Natural killer cell (primary cell): ENCODE measurements at regions not wholly inside any gene's neighbourhood (a gene's known extent, or its start where the extent isn't known, plus 50 kb on each side); places are given as distances from the start of the nearest gene placed in this dataset.

Experiments
- ATAC-seq, 3 donors: fragments of 150-1000 bp in 2 of 3; fragments of 200-7000 bp in 1 of 3; cut with Tn5 transposase; 1 replicate in 1 of 3; 2 replicates in 2 of 3; pipeline ENCODE4 v1.10.0; 2021; ENCODE audit warnings: mild to moderate bottlenecking in 2 of 3, moderate library complexity in 2 of 3
- DNase-seq, 2 donors: peaks; one replicate each; pipeline versions ENCODE4 v3.0.0 to v3.0.0-alpha.2; 2013 to 2021; ENCODE audit warnings: mixed read lengths in 1 of 2
- H3K27ac ChIP-seq: one replicate; pipeline ENCODE4 v1.5.1; 2013; ENCODE audit warnings: mild to moderate bottlenecking, low read length
- H3K27me3 ChIP-seq: one replicate; pipeline ENCODE4 v1.6.1; 2013; ENCODE audit warnings: low read length; ENCODE audit not compliant: control insufficient read depth, insufficient read depth
- H3K36me3 ChIP-seq: one replicate; pipeline ENCODE4 v1.6.1; 2013; ENCODE audit warnings: low read length; ENCODE audit not compliant: control insufficient read depth, insufficient read depth
- H3K4me1 ChIP-seq: one replicate; pipeline ENCODE4 v1.6.1; 2013; ENCODE audit warnings: low read length; ENCODE audit not compliant: control insufficient read depth, insufficient read depth
- H3K4me3 ChIP-seq: one replicate; pipeline ENCODE4 v1.5.1; 2013; ENCODE audit warnings: low read length
- H3K9me3 ChIP-seq: one replicate; pipeline ENCODE4 v1.6.1; 2013; ENCODE audit warnings: low read length; ENCODE audit not compliant: control insufficient read depth, insufficient read depth
- H3K27ac Mint-ChIP-seq, 2 donors: one replicate each; pipeline ENCODE4 v1.8.0; 2022; ENCODE audit warnings: mild to moderate bottlenecking in 2 of 2, mixed read lengths in 2 of 2, moderate library complexity in 1 of 2
- H3K27me3 Mint-ChIP-seq, 2 donors: one replicate each; pipeline ENCODE4 v1.8.0; 2022; ENCODE audit warnings: low read depth in 2 of 2, mixed read lengths in 2 of 2
- H3K36me3 Mint-ChIP-seq: one replicate; pipeline ENCODE4 v1.8.0; 2022; ENCODE audit warnings: mixed read lengths
- H3K4me1 Mint-ChIP-seq, 2 donors: one replicate each; pipeline ENCODE4 v1.8.0; 2022; ENCODE audit warnings: mixed read lengths in 2 of 2
- H3K4me3 Mint-ChIP-seq: one replicate; pipeline ENCODE4 v1.8.0; 2022; ENCODE audit warnings: mild to moderate bottlenecking, moderate library complexity, mixed read lengths
- H3K9me3 Mint-ChIP-seq, 2 donors: one replicate each; pipeline ENCODE4 v1.8.0; 2022; ENCODE audit warnings: mixed read lengths in 2 of 2
- CTCF ChIP-seq: fragments of 200-600 bp; IDR thresholded peaks from one replicate; pipeline ENCODE4 v1.8.0; 2022; ENCODE audit warnings: antibody characterized with exemption
- WGBS: methylation state at CpG from one replicate; pipeline ENCODE4 v1.1.7; 2013; ENCODE audit warnings: missing lambda C conversion rate; ENCODE audit not compliant: insufficient coverage; 5-methylcytosine and 5-hydroxymethylcytosine counted together
- intact Hi-C: fragments of 100-400 bp; cut with micrococcal nuclease; formaldehyde crosslinking; loops from one replicate; pipeline ENCODE4 v1.14.2; 2022

GRCh38 chr2:209323738-209324137, 100.1 kb upstream of the MAP2 start:
- H3K4me3 ChIP-seq = no peak overlapping the region
- ATAC-seq (no peak), DNase-seq (no peak)
- no peaks in the 10 kb centered on the region for H3K27me3 ChIP-seq
- peaks cover 0 to 2% of the 10 kb centered on the region in 2 donors for H3K9me3 Mint-ChIP-seq
- no peaks in the 10 kb centered on the region for H3K36me3 ChIP-seq
- no peaks in the 10 kb centered on the region for H3K4me1 ChIP-seq
- no peak overlapping the region for H3K27ac ChIP-seq
- no peaks in the 10 kb centered on the region for H3K4me1 Mint-ChIP-seq
- H3K4me3 Mint-ChIP-seq = no peak overlapping the region
- intact Hi-C loops = no loop called here
- H3K9me3 ChIP-seq = no peaks in the 10 kb centered on the region
- 87% methylated on average over 2 of the region's 2 CpGs for WGBS
- no peak for TF ChIP-seq CTCF
- H3K27me3 Mint-ChIP-seq = no peaks in the 10 kb centered on the region
- H3K27ac Mint-ChIP-seq = no peak overlapping the region
- no peaks in the 10 kb centered on the region for H3K36me3 Mint-ChIP-seq

GRCh38 chr2:209324281-209324680, 99.6 kb upstream of the MAP2 start:
- Histone ChIP-seq H3K4me1 (no peaks in the 10 kb centered on the region), H3K9me3 (no peaks in the 10 kb centered on the region), H3K4me3 (no peak overlapping the region), H3K27ac (no peak overlapping the region), H3K36me3 (no peaks in the 10 kb centered on the region), H3K27me3 (no peaks in the 10 kb centered on the region)
- Mint-ChIP-seq H3K27ac (no peak overlapping the region), H3K4me1 (no peaks in the 10 kb centered on the region), H3K9me3 (peaks cover 0 to 2% of the 10 kb centered on the region in 2 donors), H3K27me3 (no peaks in the 10 kb centered on the region), H3K36me3 (no peaks in the 10 kb centered on the region), H3K4me3 (no peak overlapping the region)
- ATAC-seq = no peak
- no peak for DNase-seq
- no peak for TF ChIP-seq CTCF
- intact Hi-C loops = no loop called here

GRCh38 chr2:209331291-209331844, 92.5 kb upstream of the MAP2 start:
- H3K36me3 ChIP-seq = no peaks in the 10 kb centered on the region
- no peak for TF ChIP-seq CTCF
- Mint-ChIP-seq H3K9me3 (no peaks in the 10 kb centered on the region), H3K4me3 (no peak overlapping the region), H3K27me3 (no peaks in the 10 kb centered on the region), H3K4me1 (no peaks in the 10 kb centered on the region), H3K27ac (no peak overlapping the region), H3K36me3 (no peaks in the 10 kb centered on the region)
- H3K4me1 ChIP-seq = no peaks in the 10 kb centered on the region
- no peak overlapping the region for H3K4me3 ChIP-seq
- H3K9me3 ChIP-seq = no peaks in the 10 kb centered on the region
- intact Hi-C loops = no loop called here
- no peaks in the 10 kb centered on the region for H3K27me3 ChIP-seq
- no peak overlapping the region for H3K27ac ChIP-seq
- ATAC-seq (no peak), DNase-seq (no peak)
- 33% methylated on average over 1 of the region's 1 CpG for WGBS
